Body of pancreas (tissue), 4 donors: ENCODE measurements at regions not wholly inside any gene's neighbourhood (a gene's known extent, or its start where the extent isn't known, plus 50 kb on each side); places are given as distances from the start of the nearest gene placed in this dataset.

Experiments used
- CTCF ChIP-seq, 7 experiments: fragments of 450-650 bp in 4 of 7; fragments of 200-600 bp in 3 of 7; sonication (generic) in 3 of 7; IDR thresholded peaks; one replicate each; pipeline ENCODE4 v1.5.1; 2016 to 2019; ENCODE audit warnings: antibody characterized with exemption in 7 of 7
- POLR2A ChIP-seq, 3 donors: fragments of 450-650 bp; IDR thresholded peaks; one replicate each; pipeline ENCODE4 v1.6.1; 2016; ENCODE audit warnings: antibody characterized with exemption in 3 of 3, mild to moderate bottlenecking in 2 of 3

- no peak for TF ChIP-seq CTCF (IDR thresholded peaks at IDR 0.05)
- no peak for TF ChIP-seq POLR2A (IDR thresholded peaks at IDR 0.05)
Observed at GRCh38 chr2:226116346-226116745, 683.3 kb downstream of the IRS1 start.
